OCI-LY3 (cell line): ENCODE measurements at regions not wholly inside any gene's neighbourhood (a gene's known extent, or its start where the extent isn't known, plus 50 kb on each side); places are given as distances from the start of the nearest gene placed in this dataset.

Source experiments
- H2AFZ ChIP-seq: fragments of 200-600, 300-600 bp; shearing (Covaris generic); 2 replicates; pipeline ENCODE4 v1.6.0; 2014; ENCODE audit warnings: antibody characterized with exemption, low read depth, low read length
- H3K27ac ChIP-seq: fragments of 200-600, 300-600 bp; sonication (generic); 2 replicates; pipeline ENCODE4 v1.5.1; 2014; ENCODE audit warnings: mild to moderate bottlenecking, low read length, moderate library complexity, mixed read lengths
- H3K27me3 ChIP-seq: fragments of 200-600, 300-600 bp; sonication (generic); 2 replicates; pipeline ENCODE4 v1.6.1; 2014; ENCODE audit warnings: low read depth, low read length, mixed read lengths
- H3K36me3 ChIP-seq: fragments of 200-600, 300-600 bp; sonication (generic); replicated peaks from 2 replicates; pipeline ENCODE3; 2014; ENCODE audit warnings: low read depth, low read length, mixed read lengths
- H3K4me1 ChIP-seq: fragments of 300-600, 200-600 bp; sonication (generic); 2 replicates; pipeline ENCODE4 v1.6.1; 2014; ENCODE audit warnings: low read length, mixed read lengths
- H3K4me2 ChIP-seq: fragments of 200-600, 300-600 bp; sonication (generic); 2 replicates; pipeline ENCODE4 v1.6.1; 2014; ENCODE audit warnings: low read length, mixed read lengths
- H3K4me3 ChIP-seq: fragments of 300-600, 200-600 bp; sonication (generic); 2 replicates; pipeline ENCODE4 v1.5.1; 2014; ENCODE audit warnings: antibody characterized with exemption, mild to moderate bottlenecking, low read length, moderate library complexity
- H3K79me2 ChIP-seq: fragments of 300-600, 200-600 bp; shearing (Covaris generic); 2 replicates; pipeline ENCODE4 v1.6.1; 2014; ENCODE audit warnings: mild to moderate bottlenecking, low read length, mixed read lengths
- H3K9ac ChIP-seq: fragments of 300-600, 200-600 bp; shearing (Covaris generic); 2 replicates; pipeline ENCODE4 v1.6.0; 2014; ENCODE audit warnings: mild to moderate bottlenecking, low read length, moderate library complexity
- H3K9me3 ChIP-seq: fragments of 200-600, 300-600 bp; shearing (Covaris generic); 2 replicates; pipeline ENCODE4 v1.6.1; 2014; ENCODE audit warnings: low read length, mixed read lengths; ENCODE audit not compliant: insufficient read depth
- H4K20me1 ChIP-seq: fragments of 200-600, 300-600 bp; sonication (generic); 2 replicates; pipeline ENCODE4 v1.6.1; 2016; ENCODE audit warnings: low read length, mixed read lengths; ENCODE audit not compliant: insufficient read depth
- CTCF ChIP-seq: fragments of 200-600, 300-600 bp; sonication (generic); IDR thresholded peaks from 2 replicates; pipeline ENCODE4 v1.5.1; 2014; ENCODE audit warnings: antibody characterized with exemption, low read length, low read depth
- EZH2phosphoT487 ChIP-seq: fragments of 200-600 bp; shearing (Covaris generic); IDR thresholded peaks from 2 replicates; pipeline ENCODE4 v1.6.1; 2018; ENCODE audit warnings: antibody characterized with exemption, mixed run types, low read depth

DNA sequence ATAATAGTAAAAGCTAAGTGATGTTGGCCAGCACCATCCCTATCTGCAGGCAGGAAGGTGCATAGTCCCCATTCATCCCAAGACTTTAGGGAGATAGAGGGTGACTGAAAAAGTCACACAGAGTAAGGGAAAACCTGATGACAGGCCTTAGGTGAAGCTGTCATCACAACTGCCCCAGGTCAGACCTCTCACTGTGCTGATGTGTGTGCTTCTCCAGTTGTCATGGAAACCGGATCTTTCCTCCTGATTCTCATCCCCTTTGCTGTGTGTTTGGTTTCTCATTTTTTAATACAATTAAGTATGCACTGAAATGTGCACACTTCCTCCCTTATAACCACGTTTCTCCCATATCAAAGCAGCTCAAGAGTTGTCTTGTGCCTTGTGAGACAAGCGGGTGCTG is 135.1 kb upstream of the ANKFN1 start:
- Histone ChIP-seq H3K4me2 (no peak overlapping the region), H3K4me3 (no peak overlapping the region), H3K36me3 (no peaks in the 10 kb centered on the region), H3K9me3 (no peaks in the 10 kb centered on the region), H2AFZ (no peak overlapping the region), H3K27ac (no peak overlapping the region), H4K20me1 (no peaks in the 10 kb centered on the region), H3K4me1 (peaks cover 44% of the 10 kb centered on the region), H3K27me3 (no peaks in the 10 kb centered on the region), H3K79me2 (no peaks in the 10 kb centered on the region), H3K9ac (no peak overlapping the region)
- no peak for TF ChIP-seq EZH2phosphoT487
- TF ChIP-seq CTCF: no peak

DNA sequence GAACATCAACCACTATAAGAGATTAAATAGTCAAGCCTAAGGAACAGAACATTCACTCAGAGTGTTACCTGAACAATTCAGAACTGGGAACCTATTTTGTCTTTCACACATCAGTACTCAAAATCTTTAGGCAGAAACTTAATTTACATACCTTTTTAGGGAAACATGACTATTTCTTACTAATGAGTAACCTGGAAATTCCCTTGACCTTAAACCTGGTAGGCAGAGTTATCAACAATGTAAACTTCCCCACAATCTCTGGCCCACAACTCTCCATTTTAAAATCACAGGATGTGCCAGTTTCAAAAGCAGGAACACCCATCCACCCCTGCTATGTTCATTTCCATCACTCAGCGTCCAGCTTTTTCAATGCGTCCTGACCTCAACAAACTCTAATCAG is 132.9 kb upstream of the ANKFN1 start:
- TF ChIP-seq CTCF: no peak
- TF ChIP-seq EZH2phosphoT487: no peak
- Histone ChIP-seq H3K79me2 (no peaks in the 10 kb centered on the region), H3K27ac (peak overlapping the region; percentile 27; the same call in 1 of the 2 replicates), H3K4me1 (peaks cover 55% of the 10 kb centered on the region), H3K4me2 (peak overlapping the region; percentile 73), H4K20me1 (no peaks in the 10 kb centered on the region), H3K36me3 (no peaks in the 10 kb centered on the region), H2AFZ (peak overlapping the region; percentile 22; the same call in 1 of the 2 replicates), H3K9ac (peak overlapping the region; percentile 20; the same call in 1 of the 2 replicates), H3K9me3 (no peaks in the 10 kb centered on the region), H3K27me3 (no peaks in the 10 kb centered on the region), H3K4me3 (peak overlapping the region; percentile 41; the same call in 1 of the 2 replicates)

GRCh38 chr17:56021681-56022190 is 131.5 kb upstream of the ANKFN1 start:
- Histone ChIP-seq H3K79me2 (no peaks in the 10 kb centered on the region), H3K4me2 (no peak overlapping the region), H2AFZ (no peak overlapping the region), H3K4me1 (peaks cover 58% of the 10 kb centered on the region), H4K20me1 (no peaks in the 10 kb centered on the region), H3K36me3 (no peaks in the 10 kb centered on the region), H3K27ac (no peak overlapping the region), H3K4me3 (no peak overlapping the region), H3K9ac (no peak overlapping the region), H3K9me3 (no peaks in the 10 kb centered on the region), H3K27me3 (no peaks in the 10 kb centered on the region)
- TF ChIP-seq CTCF: no peak
- no peak for TF ChIP-seq EZH2phosphoT487

DNA sequence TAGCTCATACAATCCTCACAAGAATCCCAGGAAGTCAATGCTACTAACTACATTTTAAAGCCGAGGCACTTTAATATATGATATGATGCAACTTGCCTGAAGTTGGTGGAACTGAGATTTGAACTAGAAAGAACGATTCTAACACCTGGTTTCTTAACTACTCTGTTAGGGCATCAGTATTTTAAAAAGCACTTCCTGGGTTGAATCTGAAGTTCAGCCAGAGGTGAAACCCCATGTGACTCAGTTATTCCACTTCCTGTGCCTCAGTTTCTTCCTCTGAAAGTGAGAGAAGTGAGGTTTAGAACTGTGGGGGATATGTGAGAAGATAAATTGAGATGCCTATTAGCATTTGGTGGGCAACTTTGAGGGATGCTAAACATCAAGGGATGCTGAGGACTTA is 129.4 kb upstream of the ANKFN1 start:
- Histone ChIP-seq H3K4me3 (no peak overlapping the region), H2AFZ (no peak overlapping the region), H3K36me3 (no peaks in the 10 kb centered on the region), H3K79me2 (no peaks in the 10 kb centered on the region), H3K27ac (no peak overlapping the region), H3K27me3 (no peaks in the 10 kb centered on the region), H3K4me1 (peaks cover 53% of the 10 kb centered on the region), H3K4me2 (peak overlapping the region; percentile 35), H3K9ac (no peak overlapping the region), H4K20me1 (no peaks in the 10 kb centered on the region), H3K9me3 (no peaks in the 10 kb centered on the region)
- TF ChIP-seq CTCF (no peak), EZH2phosphoT487 (no peak)
